ENCODE measurements at regions not wholly inside any gene's neighbourhood (a gene's known extent, or its start where the extent isn't known, plus 50 kb on each side); places are given as distances from the start of the nearest gene placed in this dataset.

DNA sequence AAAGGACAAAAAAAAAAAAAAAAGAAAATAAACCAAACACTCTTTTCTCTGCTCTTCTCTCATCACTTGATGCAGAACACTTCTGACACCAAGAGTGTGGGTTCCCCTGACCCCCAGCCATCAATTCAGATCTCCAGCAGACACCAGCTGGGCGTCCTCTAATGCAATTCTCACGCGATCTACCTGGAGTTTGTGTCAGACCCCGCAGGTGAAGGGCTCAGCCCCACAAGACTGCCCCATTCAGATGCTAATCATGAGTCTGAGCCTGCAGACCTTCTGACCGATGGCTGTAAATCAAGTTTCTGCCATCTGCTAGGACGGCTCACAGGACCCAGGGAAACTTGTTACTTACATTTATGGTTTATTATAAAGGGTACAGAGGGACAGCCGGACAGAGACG, 133.6 kb upstream of the C1orf174 start:
- H3K4me1 ChIP-seq: no peaks in the 10 kb centered on the region
- H3K4me3 ChIP-seq (replicated peaks in 1 of 3): no peak overlapping the region
- H3K9me3 ChIP-seq: no peaks in the 10 kb centered on the region
- no peak for TF ChIP-seq POLR2A (IDR thresholded peaks at IDR 0.05)
- TF ChIP-seq, protein P1, sequence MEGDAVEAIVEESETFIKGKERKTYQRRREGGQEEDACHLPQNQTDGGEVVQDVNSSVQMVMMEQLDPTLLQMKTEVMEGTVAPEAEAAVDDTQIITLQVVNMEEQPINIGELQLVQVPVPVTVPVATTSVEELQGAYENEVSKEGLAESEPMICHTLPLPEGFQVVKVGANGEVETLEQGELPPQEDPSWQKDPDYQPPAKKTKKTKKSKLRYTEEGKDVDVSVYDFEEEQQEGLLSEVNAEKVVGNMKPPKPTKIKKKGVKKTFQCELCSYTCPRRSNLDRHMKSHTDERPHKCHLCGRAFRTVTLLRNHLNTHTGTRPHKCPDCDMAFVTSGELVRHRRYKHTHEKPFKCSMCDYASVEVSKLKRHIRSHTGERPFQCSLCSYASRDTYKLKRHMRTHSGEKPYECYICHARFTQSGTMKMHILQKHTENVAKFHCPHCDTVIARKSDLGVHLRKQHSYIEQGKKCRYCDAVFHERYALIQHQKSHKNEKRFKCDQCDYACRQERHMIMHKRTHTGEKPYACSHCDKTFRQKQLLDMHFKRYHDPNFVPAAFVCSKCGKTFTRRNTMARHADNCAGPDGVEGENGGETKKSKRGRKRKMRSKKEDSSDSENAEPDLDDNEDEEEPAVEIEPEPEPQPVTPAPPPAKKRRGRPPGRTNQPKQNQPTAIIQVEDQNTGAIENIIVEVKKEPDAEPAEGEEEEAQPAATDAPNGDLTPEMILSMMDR (IDR thresholded peaks at IDR 0.05): no peak
- DNase-seq: no peak
- no peaks in the 10 kb centered on the region for H3K27me3 ChIP-seq
- no peaks in the 10 kb centered on the region for H3K36me3 ChIP-seq
- intact Hi-C loops (cut with DNase I): no loop called here
- 55% methylated on average over 8 of the region's 8 CpGs for WGBS, 2 donors
- H3K27ac ChIP-seq: no peak overlapping the region

DNA sequence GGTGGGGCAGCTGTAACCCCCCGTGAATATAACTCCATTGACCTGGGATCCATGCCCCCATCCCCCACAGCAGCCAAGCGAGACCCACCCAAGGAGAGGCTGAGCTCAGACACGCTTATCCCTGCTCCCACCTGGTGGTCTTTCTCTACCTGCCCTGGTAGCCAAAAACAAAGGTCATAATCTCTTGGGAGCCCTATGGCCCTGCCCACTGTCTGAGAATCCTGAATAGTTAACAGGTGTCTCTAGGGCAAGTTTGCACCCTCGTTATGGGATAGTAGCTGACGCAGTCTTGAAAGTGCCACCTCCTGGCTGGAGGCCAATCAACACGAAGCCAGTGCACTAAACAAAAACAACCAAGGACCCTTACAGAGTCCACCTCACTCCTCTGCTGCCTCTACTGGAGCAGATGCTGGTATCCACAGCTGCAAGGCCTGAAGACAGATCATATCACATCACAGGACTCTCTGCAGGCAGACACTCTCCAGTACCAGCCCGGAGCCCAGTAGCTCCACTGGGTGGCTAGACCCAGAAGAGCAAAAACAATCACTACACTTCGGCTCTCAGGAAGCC, 134.3 kb upstream of the C1orf174 start:
- DNase-seq: no peak
- H3K27me3 ChIP-seq: no peaks in the 10 kb centered on the region
- 47 to 64% methylated on average over 5 to 7 of the region's 8 CpGs for WGBS, 2 donors
- H3K4me3 ChIP-seq (replicated peaks in 1 of 3): no peak overlapping the region
- TF ChIP-seq, protein P1 (IDR thresholded peaks at IDR 0.05): no peak
- TF ChIP-seq POLR2A (IDR thresholded peaks at IDR 0.05): no peak
- H3K36me3 ChIP-seq: no peaks in the 10 kb centered on the region
- intact Hi-C loops (cut with DNase I): no loop called here
- no peak overlapping the region for H3K27ac ChIP-seq
- H3K4me1 ChIP-seq: no peaks in the 10 kb centered on the region
- H3K9me3 ChIP-seq: no peaks in the 10 kb centered on the region

DNA sequence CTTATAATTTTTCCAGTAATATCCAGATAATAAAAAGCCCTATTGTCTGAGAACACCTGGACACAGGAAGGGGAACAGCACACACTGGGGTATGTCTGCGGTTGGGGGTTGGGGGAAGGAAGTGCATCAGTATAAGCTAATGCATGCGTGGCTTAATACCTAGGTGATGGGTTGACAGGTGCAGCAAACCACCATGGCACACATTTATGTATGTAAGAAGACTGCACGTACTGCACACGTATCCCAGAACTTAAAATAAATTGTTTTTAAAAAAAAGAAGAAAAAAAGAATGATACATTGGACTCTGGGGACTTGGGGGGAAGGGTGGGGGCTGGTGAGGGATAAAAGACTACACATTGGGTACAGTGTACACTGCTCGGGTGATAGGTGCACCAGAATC, 144.9 kb upstream of the C1orf174 start:
- no peaks in the 10 kb centered on the region for H3K4me1 ChIP-seq
- H3K27me3 ChIP-seq: no peaks in the 10 kb centered on the region
- H3K4me3 ChIP-seq (replicated peaks in 1 of 3): no peak overlapping the region
- no peaks in the 10 kb centered on the region for H3K36me3 ChIP-seq
- DNase-seq: no peak
- TF ChIP-seq, protein P1 (IDR thresholded peaks at IDR 0.05): no peak
- TF ChIP-seq POLR2A (IDR thresholded peaks at IDR 0.05): no peak
- no peak overlapping the region for H3K27ac ChIP-seq
- 67 to 69% methylated on average over 5 of the region's 5 CpGs for WGBS, 2 donors
- intact Hi-C loops (cut with DNase I): no loop called here
- no peaks in the 10 kb centered on the region for H3K9me3 ChIP-seq

DNA sequence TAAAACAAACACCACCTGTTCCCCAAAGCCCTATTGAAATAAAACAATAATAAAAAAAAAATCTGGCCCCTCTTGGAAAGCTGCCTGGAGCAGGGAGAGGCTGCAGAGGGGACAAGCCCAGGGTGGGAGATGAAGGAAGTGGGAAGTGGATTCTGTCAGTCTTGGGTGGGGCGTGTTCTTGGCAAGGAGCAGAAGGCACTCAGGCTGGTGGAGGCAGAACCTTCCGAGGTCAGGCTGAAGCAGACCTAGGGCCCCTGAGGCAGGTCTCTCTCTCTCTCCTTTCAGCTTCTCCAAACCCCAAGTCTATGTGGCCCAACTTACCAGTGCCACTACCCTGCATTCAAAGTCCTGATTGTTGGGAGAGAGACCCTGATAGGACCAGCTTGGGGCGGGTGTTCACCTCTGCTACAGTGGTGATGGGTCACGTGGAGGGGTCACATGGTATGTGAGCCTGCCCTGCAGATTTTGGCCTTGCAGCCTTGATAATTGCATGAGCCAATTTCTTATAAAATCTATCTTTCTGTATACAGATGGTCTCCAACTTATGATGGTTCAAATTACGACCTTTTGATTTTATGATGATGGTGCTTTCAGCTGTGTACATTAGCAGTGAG, 145.4 kb upstream of the C1orf174 start:
- no peak for TF ChIP-seq POLR2A (IDR thresholded peaks at IDR 0.05)
- TF ChIP-seq, protein P1 (IDR thresholded peaks at IDR 0.05): no peak
- WGBS, 2 donors: 80 to 82% methylated on average over 5 of the region's 5 CpGs
- intact Hi-C loops (cut with DNase I): no loop called here
- Histone ChIP-seq H3K27ac (no peak overlapping the region), H3K27me3 (no peaks in the 10 kb centered on the region), H3K36me3 (no peaks in the 10 kb centered on the region), H3K9me3 (no peaks in the 10 kb centered on the region), H3K4me1 (no peaks in the 10 kb centered on the region), H3K4me3 (replicated peaks in 1 of 3) (no peak overlapping the region)
- DNase-seq: no peak

DNA sequence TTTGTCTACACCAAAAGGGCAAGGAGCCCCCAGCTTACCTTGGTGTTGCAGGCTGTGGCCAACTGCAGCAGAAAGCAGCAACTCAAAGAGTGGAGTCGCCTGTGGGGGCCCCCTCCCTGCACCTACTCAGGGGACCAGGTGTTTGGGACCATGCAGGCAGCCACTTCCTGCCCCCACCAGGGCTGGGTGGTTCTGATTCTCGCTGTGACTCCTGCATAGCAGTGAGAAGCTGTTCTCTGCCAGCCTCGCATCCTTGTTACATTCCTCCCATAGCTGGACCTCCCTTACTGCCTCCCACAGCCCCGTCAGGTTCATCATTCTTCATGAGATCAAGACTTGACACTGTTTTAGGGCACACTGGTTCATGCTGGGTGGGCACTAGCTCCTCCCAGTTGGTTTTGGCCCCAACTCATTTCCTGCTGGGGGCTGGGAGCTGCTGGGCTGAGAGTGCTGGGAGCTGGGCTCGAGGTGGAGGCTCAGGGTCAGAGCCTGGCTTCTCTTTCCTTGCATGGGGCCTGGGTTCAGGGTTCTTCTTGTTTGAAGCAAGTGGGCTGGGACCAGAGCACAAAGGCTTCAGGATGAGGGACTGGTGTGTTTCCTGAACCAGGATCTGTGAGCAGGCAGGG, 146.9 kb upstream of the C1orf174 start:
- H3K36me3 ChIP-seq: no peaks in the 10 kb centered on the region
- H3K27ac ChIP-seq: no peak overlapping the region
- no peak for DNase-seq
- WGBS, 2 donors: 65 to 67% methylated on average over 5 of the region's 5 CpGs
- H3K9me3 ChIP-seq: no peaks in the 10 kb centered on the region
- intact Hi-C loops (cut with DNase I): no loop called here
- TF ChIP-seq POLR2A (IDR thresholded peaks at IDR 0.05): no peak
- TF ChIP-seq, protein P1 (IDR thresholded peaks at IDR 0.05): no peak
- no peak overlapping the region for H3K4me3 ChIP-seq (replicated peaks in 1 of 3)
- H3K27me3 ChIP-seq: no peaks in the 10 kb centered on the region
- H3K4me1 ChIP-seq: no peaks in the 10 kb centered on the region

Measured in thyroid gland (tissue), 4 donors.